GM12878 (cell line): ENCODE measurements at regions not wholly inside any gene's neighbourhood (a gene's known extent, or its start where the extent isn't known, plus 50 kb on each side); places are given as distances from the start of the nearest gene placed in this dataset.

Experiments used
- ATAC-seq: fragments of 200-7000 bp; cut with Tn5 transposase; 3 replicates; pipeline ENCODE4 v1.9.1; 2020; ENCODE audit warnings: mild to moderate bottlenecking, moderate library complexity
- BruUV-seq: library from RNA; stranded (reverse); fragments of 400-500 nt; replicated peaks from 2 replicates; lab custom pipeline; 2021; lab: Mats Ljungman, UMichigan
- CTCF ChIA-PET: fragments of 300-600 bp; sonication (Branson Sonifier 250); formaldehyde crosslinking; extraction: SDS; loops from one replicate; lab custom pipeline; 2021; ENCODE audit warnings: inconsistent platforms; lab: Yijun Ruan, JAX
- POLR2A ChIA-PET: fragments of 350-600 bp; formaldehyde crosslinking; extraction: SDS; loops from one replicate; lab custom pipeline; 2021; ENCODE audit warnings: inconsistent platforms; lab: Charles Lee
- RAD21 ChIA-PET: fragments of 300-600 bp; sonication (Branson Sonifier 250); formaldehyde crosslinking; loops from one replicate; lab custom pipeline; 2023; ENCODE audit warnings: antibody characterized with exemption; ENCODE audit not compliant: unreplicated experiment; lab: Charles Lee
- SMC1A ChIA-PET: fragments of 300-600 bp; sonication (Branson Sonifier 250); formaldehyde crosslinking; loops from one replicate; lab custom pipeline; 2023; ENCODE audit not compliant: unreplicated experiment, uncharacterized antibody; lab: Charles Lee
- DNase-seq: peaks from one replicate; pipeline ENCODE4 v3.0.0-alpha.2; 2011; ENCODE audit warnings: low read depth, low spot score
- FAIRE-seq: peaks from 3 replicates; lab custom pipeline; 2011; peaks lifted over from hg19 to GRCh38; lab: Jason Lieb, UNC
- H2AFZ ChIP-seq: 2 replicates; pipeline ENCODE4 v1.6.0; 2011; ENCODE audit warnings: low read depth, low read length, control low read depth; ENCODE audit not compliant: control insufficient read depth
- H3K27ac ChIP-seq: 2 replicates; pipeline ENCODE4 v1.5.1; 2011; ENCODE audit warnings: control low read depth; ENCODE audit not compliant: control insufficient read depth, insufficient read depth
- H3K27me3 ChIP-seq, 2 experiments: replicated peaks in 1 of 2; 2 replicates each; pipeline versions ENCODE4 v1.6.0 to v1.6.1; 2011; ENCODE audit warnings: low read length in 1 of 2; ENCODE audit not compliant: control insufficient read depth in 2 of 2, insufficient read depth in 2 of 2
- H3K36me3 ChIP-seq, 2 experiments: 2 replicates each; pipeline ENCODE4 v1.5.1; 2011; ENCODE audit warnings: low read length in 1 of 2; ENCODE audit not compliant: control insufficient read depth in 2 of 2, insufficient read depth in 2 of 2
- H3K4me1 ChIP-seq: 2 replicates; pipeline ENCODE4 v1.6.1; 2011; ENCODE audit warnings: mild to moderate bottlenecking, low read length, moderate library complexity, mixed read lengths; ENCODE audit not compliant: control insufficient read depth, insufficient read depth
- H3K4me2 ChIP-seq: 2 replicates; pipeline ENCODE4 v1.6.0; 2011; ENCODE audit warnings: control low read depth; ENCODE audit not compliant: control insufficient read depth, insufficient read depth
- H3K4me3 ChIP-seq: fragments of 200-600 bp; sonication (generic); 2 replicates; pipeline ENCODE4 v1.5.1; 2016
- H3K79me2 ChIP-seq: 2 replicates; pipeline ENCODE4 v1.6.0; 2011; ENCODE audit warnings: low read length; ENCODE audit not compliant: control insufficient read depth, insufficient read depth
- H3K9ac ChIP-seq: 2 replicates; pipeline ENCODE4 v1.8.0; 2011; ENCODE audit warnings: low read length, control low read depth, mixed read lengths; ENCODE audit not compliant: control insufficient read depth, insufficient read depth
- H3K9me3 ChIP-seq: replicated peaks from 3 replicates; pipeline ENCODE4 v1.5.1; 2011; ENCODE audit warnings: mild to moderate bottlenecking, low read length; ENCODE audit not compliant: control insufficient read depth, insufficient read depth
- H4K20me1 ChIP-seq: 2 replicates; pipeline ENCODE4 v1.6.0; 2011; ENCODE audit not compliant: control insufficient read depth, insufficient read depth
- ATF7 ChIP-seq: fragments of 450-650 bp; IDR thresholded peaks from 2 replicates; pipeline ENCODE4 v1.6.1; 2016; ENCODE audit warnings: low read depth, mild to moderate bottlenecking
- CHD2 ChIP-seq: IDR thresholded peaks from 2 replicates; pipeline ENCODE4 v1.6.1; 2011; ENCODE audit warnings: low read depth, low read length, improper control_type of control experiment, borderline replicate concordance
- CHD4 ChIP-seq: fragments of 200-600 bp; sonication (generic); IDR thresholded peaks from 2 replicates; pipeline ENCODE4 v1.6.1; 2016; ENCODE audit warnings: mild to moderate bottlenecking
- CREM ChIP-seq: IDR thresholded peaks from 2 replicates; pipeline ENCODE4 v1.6.1; 2014; ENCODE audit warnings: antibody characterized with exemption, low read depth
- EGR1 ChIP-seq, 2 experiments: IDR thresholded peaks; 1 replicate in 1 of 2; 2 replicates in 1 of 2; pipeline ENCODE4 v1.6.1; 2011 to 2012; ENCODE audit warnings: low read depth in 2 of 2, low read length in 2 of 2, borderline replicate concordance in 1 of 2, mild to moderate bottlenecking in 1 of 2, moderate library complexity in 1 of 2
- EP300 ChIP-seq, 2 experiments: fragments of 150-350 bp in 1 of 2; IDR thresholded peaks; 2 replicates each; pipeline ENCODE4 v1.6.1; 2011 to 2012; ENCODE audit warnings: low read depth in 2 of 2, low read length in 2 of 2, borderline replicate concordance in 1 of 2, improper control_type of control experiment in 1 of 2, inconsistent platforms in 1 of 2; ENCODE audit not compliant: control insufficient read depth in 1 of 2
- JUNB ChIP-seq: IDR thresholded peaks from 2 replicates; pipeline ENCODE4 v1.6.1; 2016; ENCODE audit warnings: antibody characterized with exemption, mild to moderate bottlenecking
- LARP7 ChIP-seq: fragments of 450-650 bp; IDR thresholded peaks from 2 replicates; pipeline ENCODE4 v1.6.1; 2017; ENCODE audit warnings: mild to moderate bottlenecking
- NR2C2 ChIP-seq: IDR thresholded peaks from 2 replicates; pipeline ENCODE4 v1.6.1; 2011; ENCODE audit warnings: borderline replicate concordance, low read depth; ENCODE audit not compliant: control insufficient read depth, insufficient read length
- SMARCA5 ChIP-seq: fragments of 450-650 bp; IDR thresholded peaks from 2 replicates; pipeline ENCODE4 v1.6.1; 2017; ENCODE audit warnings: mild to moderate bottlenecking
- SMC3 ChIP-seq: IDR thresholded peaks from 2 replicates; pipeline ENCODE4 v1.6.1; 2011; ENCODE audit warnings: low read length, improper control_type of control experiment, borderline replicate concordance
- STAT3 ChIP-seq: IDR thresholded peaks from 2 replicates; pipeline ENCODE4 v1.6.1; 2011; ENCODE audit warnings: low read depth, low read length, improper control_type of control experiment
- ZNF207 ChIP-seq: fragments of 450-650 bp; IDR thresholded peaks from 2 replicates; pipeline ENCODE4 v1.6.1; 2014; ENCODE audit warnings: antibody characterized with exemption, mild to moderate bottlenecking, borderline replicate concordance
- ZNF274 ChIP-seq: IDR thresholded peaks from one replicate; pipeline ENCODE4 v1.8.0; 2011; ENCODE audit not compliant: insufficient read length, insufficient read depth
- WGBS: methylation state at CpG from one replicate; pipeline ENCODE4 v1.1.6; 2016; ENCODE audit warnings: low lambda C conversion rate; ENCODE audit not compliant: insufficient replicate concordance, insufficient coverage; ENCODE audit errors: missing lambda C conversion rate; 5-methylcytosine and 5-hydroxymethylcytosine counted together
- in situ Hi-C: fragments of 300-500 bp; cut with MboI; formaldehyde crosslinking; loops from 9 replicates; pipeline ENCODE4 v1.14.3; 2018; ENCODE audit warnings: mixed read lengths
- intact Hi-C: fragments of 100-400 bp; cut with micrococcal nuclease; formaldehyde crosslinking; loops from one replicate; pipeline ENCODE4 v1.14.2; 2022; ENCODE audit not compliant: unreplicated experiment
- TF ChIP-seq, protein P1 (sequence below): IDR thresholded peaks from 2 replicates; pipeline ENCODE4 v1.6.1; 2011; ENCODE audit warnings: borderline replicate concordance, low read depth, mild to moderate bottlenecking, moderate library complexity, mixed read lengths, low read length; ENCODE audit not compliant: insufficient read depth; ENCODE audit errors: extremely low read length
- TF ChIP-seq, protein P2 (sequence below): fragments of 450-650 bp; formaldehyde crosslinking; IDR thresholded peaks from 2 replicates; pipeline ENCODE4 v1.4.0; 2022; ENCODE audit warnings: mild to moderate bottlenecking, moderate library complexity
- TF ChIP-seq, protein P3 (sequence below): fragments of 450-650 bp; IDR thresholded peaks from 2 replicates; pipeline ENCODE4 v1.6.1; 2017; ENCODE audit warnings: mild to moderate bottlenecking, moderate library complexity

GRCh38 chr9:129254566-129255287 lies 76.7 kb upstream of the IER5L start:
- H3K4me2 ChIP-seq: no peak overlapping the region
- no peaks in the 10 kb centered on the region for H3K79me2 ChIP-seq
- H3K4me3 ChIP-seq: no peak overlapping the region
- SMC1A ChIA-PET: no interaction called here
- H3K36me3 ChIP-seq: no peaks in the 10 kb centered on the region
- H4K20me1 ChIP-seq: no peaks in the 10 kb centered on the region
- CTCF ChIA-PET: no interaction called here
- no peak overlapping the region for H2AFZ ChIP-seq
- ATAC-seq (no peak), DNase-seq (no peak), FAIRE-seq (no peak)
- no TSS peak for BruUV-seq
- intact Hi-C loops: no loop called here
- H3K4me1 ChIP-seq: peaks cover 7% of the 10 kb centered on the region
- in situ Hi-C loops: no loop called here
- H3K27ac ChIP-seq: no peak overlapping the region
- RAD21 ChIA-PET: no interaction called here
- WGBS: 34% methylated on average over 9 of the region's 9 CpGs
- no peak overlapping the region for H3K9ac ChIP-seq
- POLR2A ChIA-PET: no interaction called here
- peaks cover 2 to 4% of the 10 kb centered on the region in 2 experiments; a peak in 3 of 4 replicates for H3K27me3 ChIP-seq
- no peaks in the 10 kb centered on the region for H3K9me3 ChIP-seq
- TF ChIP-seq, protein P1, sequence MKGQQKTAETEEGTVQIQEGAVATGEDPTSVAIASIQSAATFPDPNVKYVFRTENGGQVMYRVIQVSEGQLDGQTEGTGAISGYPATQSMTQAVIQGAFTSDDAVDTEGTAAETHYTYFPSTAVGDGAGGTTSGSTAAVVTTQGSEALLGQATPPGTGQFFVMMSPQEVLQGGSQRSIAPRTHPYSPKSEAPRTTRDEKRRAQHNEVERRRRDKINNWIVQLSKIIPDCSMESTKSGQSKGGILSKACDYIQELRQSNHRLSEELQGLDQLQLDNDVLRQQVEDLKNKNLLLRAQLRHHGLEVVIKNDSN: no peak
- no peak for TF ChIP-seq ZNF274
- TF ChIP-seq, protein P2, sequence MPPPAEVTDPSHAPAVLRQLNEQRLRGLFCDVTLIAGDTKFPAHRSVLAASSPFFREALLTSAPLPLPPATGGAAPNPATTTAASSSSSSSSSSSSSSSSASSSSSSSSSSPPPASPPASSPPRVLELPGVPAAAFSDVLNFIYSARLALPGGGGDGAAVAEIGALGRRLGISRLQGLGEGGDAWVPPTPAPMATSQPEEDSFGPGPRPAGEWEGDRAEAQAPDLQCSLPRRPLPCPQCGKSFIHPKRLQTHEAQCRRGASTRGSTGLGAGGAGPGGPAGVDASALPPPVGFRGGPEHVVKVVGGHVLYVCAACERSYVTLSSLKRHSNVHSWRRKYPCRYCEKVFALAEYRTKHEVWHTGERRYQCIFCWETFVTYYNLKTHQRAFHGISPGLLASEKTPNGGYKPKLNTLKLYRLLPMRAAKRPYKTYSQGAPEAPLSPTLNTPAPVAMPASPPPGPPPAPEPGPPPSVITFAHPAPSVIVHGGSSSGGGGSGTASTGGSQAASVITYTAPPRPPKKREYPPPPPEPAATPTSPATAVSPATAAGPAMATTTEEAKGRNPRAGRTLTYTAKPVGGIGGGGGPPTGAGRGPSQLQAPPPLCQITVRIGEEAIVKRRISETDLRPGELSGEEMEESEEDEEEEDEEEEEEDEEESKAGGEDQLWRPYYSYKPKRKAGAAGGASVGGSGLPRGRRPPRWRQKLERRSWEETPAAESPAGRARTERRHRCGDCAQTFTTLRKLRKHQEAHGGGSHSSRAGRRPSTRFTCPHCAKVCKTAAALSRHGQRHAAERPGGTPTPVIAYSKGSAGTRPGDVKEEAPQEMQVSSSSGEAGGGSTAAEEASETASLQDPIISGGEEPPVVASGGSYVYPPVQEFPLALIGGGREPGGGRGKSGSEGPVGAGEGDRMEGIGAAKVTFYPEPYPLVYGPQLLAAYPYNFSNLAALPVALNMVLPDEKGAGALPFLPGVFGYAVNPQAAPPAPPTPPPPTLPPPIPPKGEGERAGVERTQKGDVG (CRISPR knock-in tag): no peak
- TF ChIP-seq LARP7: no peak
- no peak for TF ChIP-seq ZNF207
- TF ChIP-seq CHD4: no peak
- no peak for TF ChIP-seq EGR1 (IDR thresholded peaks at IDR 0.05; ENCODE audit: borderline replicate concordance in 1 of 2, low read depth in 2 of 2, low read length in 2 of 2)
- no peak for TF ChIP-seq CREM
- no peak for TF ChIP-seq NR2C2
- TF ChIP-seq, protein P3, sequence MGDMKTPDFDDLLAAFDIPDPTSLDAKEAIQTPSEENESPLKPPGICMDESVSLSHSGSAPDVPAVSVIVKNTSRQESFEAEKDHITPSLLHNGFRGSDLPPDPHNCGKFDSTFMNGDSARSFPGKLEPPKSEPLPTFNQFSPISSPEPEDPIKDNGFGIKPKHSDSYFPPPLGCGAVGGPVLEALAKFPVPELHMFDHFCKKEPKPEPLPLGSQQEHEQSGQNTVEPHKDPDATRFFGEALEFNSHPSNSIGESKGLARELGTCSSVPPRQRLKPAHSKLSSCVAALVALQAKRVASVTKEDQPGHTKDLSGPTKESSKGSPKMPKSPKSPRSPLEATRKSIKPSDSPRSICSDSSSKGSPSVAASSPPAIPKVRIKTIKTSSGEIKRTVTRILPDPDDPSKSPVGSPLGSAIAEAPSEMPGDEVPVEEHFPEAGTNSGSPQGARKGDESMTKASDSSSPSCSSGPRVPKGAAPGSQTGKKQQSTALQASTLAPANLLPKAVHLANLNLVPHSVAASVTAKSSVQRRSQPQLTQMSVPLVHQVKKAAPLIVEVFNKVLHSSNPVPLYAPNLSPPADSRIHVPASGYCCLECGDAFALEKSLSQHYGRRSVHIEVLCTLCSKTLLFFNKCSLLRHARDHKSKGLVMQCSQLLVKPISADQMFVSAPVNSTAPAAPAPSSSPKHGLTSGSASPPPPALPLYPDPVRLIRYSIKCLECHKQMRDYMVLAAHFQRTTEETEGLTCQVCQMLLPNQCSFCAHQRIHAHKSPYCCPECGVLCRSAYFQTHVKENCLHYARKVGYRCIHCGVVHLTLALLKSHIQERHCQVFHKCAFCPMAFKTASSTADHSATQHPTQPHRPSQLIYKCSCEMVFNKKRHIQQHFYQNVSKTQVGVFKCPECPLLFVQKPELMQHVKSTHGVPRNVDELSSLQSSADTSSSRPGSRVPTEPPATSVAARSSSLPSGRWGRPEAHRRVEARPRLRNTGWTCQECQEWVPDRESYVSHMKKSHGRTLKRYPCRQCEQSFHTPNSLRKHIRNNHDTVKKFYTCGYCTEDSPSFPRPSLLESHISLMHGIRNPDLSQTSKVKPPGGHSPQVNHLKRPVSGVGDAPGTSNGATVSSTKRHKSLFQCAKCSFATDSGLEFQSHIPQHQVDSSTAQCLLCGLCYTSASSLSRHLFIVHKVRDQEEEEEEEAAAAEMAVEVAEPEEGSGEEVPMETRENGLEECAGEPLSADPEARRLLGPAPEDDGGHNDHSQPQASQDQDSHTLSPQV: no peak
- no peak for TF ChIP-seq ATF7
- TF ChIP-seq STAT3: no peak
- no peak for TF ChIP-seq EP300 (IDR thresholded peaks at IDR 0.05; ENCODE audit: borderline replicate concordance in 1 of 2, control insufficient read depth in 1 of 2, low read depth in 2 of 2, low read length in 2 of 2)
- TF ChIP-seq CHD2: no peak
- TF ChIP-seq SMC3: no peak
- TF ChIP-seq SMARCA5: no peak
- TF ChIP-seq JUNB: no peak
